OCI-LY3 (cell line): ENCODE measurements at regions not wholly inside any gene's neighbourhood (a gene's known extent, or its start where the extent isn't known, plus 50 kb on each side); places are given as distances from the start of the nearest gene placed in this dataset.

ENCODE experiments used
- H2AFZ ChIP-seq: fragments of 200-600, 300-600 bp; shearing (Covaris generic); 2 replicates; pipeline ENCODE4 v1.6.0; 2014; ENCODE audit warnings: antibody characterized with exemption, low read depth, low read length
- H3K27ac ChIP-seq: fragments of 200-600, 300-600 bp; sonication (generic); 2 replicates; pipeline ENCODE4 v1.5.1; 2014; ENCODE audit warnings: mild to moderate bottlenecking, low read length, moderate library complexity, mixed read lengths
- H3K27me3 ChIP-seq: fragments of 200-600, 300-600 bp; sonication (generic); 2 replicates; pipeline ENCODE4 v1.6.1; 2014; ENCODE audit warnings: low read depth, low read length, mixed read lengths
- H3K36me3 ChIP-seq: fragments of 200-600, 300-600 bp; sonication (generic); replicated peaks from 2 replicates; pipeline ENCODE3; 2014; ENCODE audit warnings: low read depth, low read length, mixed read lengths
- H3K4me1 ChIP-seq: fragments of 300-600, 200-600 bp; sonication (generic); 2 replicates; pipeline ENCODE4 v1.6.1; 2014; ENCODE audit warnings: low read length, mixed read lengths
- H3K4me2 ChIP-seq: fragments of 200-600, 300-600 bp; sonication (generic); 2 replicates; pipeline ENCODE4 v1.6.1; 2014; ENCODE audit warnings: low read length, mixed read lengths
- H3K4me3 ChIP-seq: fragments of 300-600, 200-600 bp; sonication (generic); 2 replicates; pipeline ENCODE4 v1.5.1; 2014; ENCODE audit warnings: antibody characterized with exemption, mild to moderate bottlenecking, low read length, moderate library complexity
- H3K79me2 ChIP-seq: fragments of 300-600, 200-600 bp; shearing (Covaris generic); 2 replicates; pipeline ENCODE4 v1.6.1; 2014; ENCODE audit warnings: mild to moderate bottlenecking, low read length, mixed read lengths
- H3K9ac ChIP-seq: fragments of 300-600, 200-600 bp; shearing (Covaris generic); 2 replicates; pipeline ENCODE4 v1.6.0; 2014; ENCODE audit warnings: mild to moderate bottlenecking, low read length, moderate library complexity
- H3K9me3 ChIP-seq: fragments of 200-600, 300-600 bp; shearing (Covaris generic); 2 replicates; pipeline ENCODE4 v1.6.1; 2014; ENCODE audit warnings: low read length, mixed read lengths; ENCODE audit not compliant: insufficient read depth
- H4K20me1 ChIP-seq: fragments of 200-600, 300-600 bp; sonication (generic); 2 replicates; pipeline ENCODE4 v1.6.1; 2016; ENCODE audit warnings: low read length, mixed read lengths; ENCODE audit not compliant: insufficient read depth
- CTCF ChIP-seq: fragments of 200-600, 300-600 bp; sonication (generic); IDR thresholded peaks from 2 replicates; pipeline ENCODE4 v1.5.1; 2014; ENCODE audit warnings: antibody characterized with exemption, low read length, low read depth
- EZH2phosphoT487 ChIP-seq: fragments of 200-600 bp; shearing (Covaris generic); IDR thresholded peaks from 2 replicates; pipeline ENCODE4 v1.6.1; 2018; ENCODE audit warnings: antibody characterized with exemption, mixed run types, low read depth

- Histone ChIP-seq H3K4me3 (no peak overlapping the region), H3K79me2 (no peaks in the 10 kb centered on the region), H3K4me1 (peaks cover 5% of the 10 kb centered on the region), H3K9me3 (no peaks in the 10 kb centered on the region), H4K20me1 (no peaks in the 10 kb centered on the region), H3K36me3 (no peaks in the 10 kb centered on the region), H2AFZ (no peak overlapping the region), H3K27me3 (no peaks in the 10 kb centered on the region), H3K27ac (no peak overlapping the region), H3K9ac (no peak overlapping the region), H3K4me2 (no peak overlapping the region)
- TF ChIP-seq EZH2phosphoT487 (no peak), CTCF (no peak)
Measured at GRCh38 chr5:9712506-9712905, 82.4 kb upstream of the TAS2R1 start.

GRCh38 chr5:9710069-9710468, 79.9 kb upstream of the TAS2R1 start:
- Histone ChIP-seq H3K79me2 (no peaks in the 10 kb centered on the region), H4K20me1 (no peaks in the 10 kb centered on the region), H3K4me2 (no peak overlapping the region), H2AFZ (no peak overlapping the region), H3K9ac (no peak overlapping the region), H3K36me3 (no peaks in the 10 kb centered on the region), H3K27ac (no peak overlapping the region), H3K4me3 (no peak overlapping the region), H3K27me3 (no peaks in the 10 kb centered on the region), H3K4me1 (no peaks in the 10 kb centered on the region), H3K9me3 (no peaks in the 10 kb centered on the region)
- TF ChIP-seq CTCF (no peak), EZH2phosphoT487 (no peak)

- Histone ChIP-seq H3K36me3 (no peaks in the 10 kb centered on the region), H3K4me3 (no peak overlapping the region), H3K9ac (no peak overlapping the region), H2AFZ (no peak overlapping the region), H3K9me3 (no peaks in the 10 kb centered on the region), H3K4me2 (no peak overlapping the region), H3K27me3 (no peaks in the 10 kb centered on the region), H3K79me2 (no peaks in the 10 kb centered on the region), H4K20me1 (no peaks in the 10 kb centered on the region), H3K27ac (no peak overlapping the region), H3K4me1 (no peaks in the 10 kb centered on the region)
- no peak for TF ChIP-seq EZH2phosphoT487
Measured at GRCh38 chr5:9707732-9708462, 77.7 kb upstream of the TAS2R1 start.

DNA sequence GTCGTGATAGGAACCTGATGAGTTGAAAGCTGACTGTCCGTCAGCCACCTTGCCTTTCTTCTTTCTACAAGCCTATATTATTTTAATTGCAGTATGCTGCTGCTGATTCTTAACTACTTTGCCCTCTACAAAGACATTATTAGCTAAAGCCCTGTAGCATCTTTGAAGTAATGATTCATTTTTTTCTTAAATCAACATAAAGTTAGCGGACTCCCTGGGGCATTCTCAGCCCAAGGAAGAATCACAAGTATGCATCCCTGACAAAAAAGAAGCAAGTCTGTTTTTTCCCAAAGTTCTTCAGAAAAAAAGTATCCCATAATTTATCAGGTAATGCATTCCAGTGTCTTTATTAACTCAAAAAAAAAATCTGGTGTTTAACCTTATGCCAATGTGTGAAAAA, 69.5 kb upstream of the TAS2R1 start:
- no peak overlapping the region for H3K27ac ChIP-seq
- no peaks in the 10 kb centered on the region for H3K9me3 ChIP-seq
- H3K4me2 ChIP-seq: no peak overlapping the region
- TF ChIP-seq CTCF (no peak), EZH2phosphoT487 (no peak)
- H3K79me2 ChIP-seq: no peaks in the 10 kb centered on the region
- H3K4me3 ChIP-seq: no peak overlapping the region
- no peaks in the 10 kb centered on the region for H3K4me1 ChIP-seq
- H3K36me3 ChIP-seq: no peaks in the 10 kb centered on the region
- H2AFZ ChIP-seq: no peak overlapping the region
- no peak overlapping the region for H3K9ac ChIP-seq
- no peaks in the 10 kb centered on the region for H4K20me1 ChIP-seq
- H3K27me3 ChIP-seq: no peaks in the 10 kb centered on the region

DNA sequence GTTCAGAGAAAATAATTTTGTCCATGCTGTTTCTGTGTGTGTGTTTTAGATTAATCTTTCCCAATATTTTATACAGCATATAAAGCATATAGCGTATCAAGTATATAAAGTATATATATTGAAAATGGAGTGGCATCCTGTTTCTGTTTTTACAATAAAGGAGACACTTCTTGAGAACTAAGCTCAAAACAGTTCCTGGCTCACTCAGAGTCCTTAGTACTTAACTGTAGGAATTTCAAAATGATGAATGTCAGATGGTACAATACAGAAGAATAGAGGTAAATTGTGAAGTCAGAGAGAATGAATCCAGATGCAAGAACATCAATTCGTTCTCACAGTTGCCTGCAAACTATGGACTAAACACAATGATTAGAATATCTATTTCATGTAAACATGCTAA, 68.7 kb upstream of the TAS2R1 start:
- TF ChIP-seq EZH2phosphoT487 (no peak), CTCF (no peak)
- Histone ChIP-seq H3K4me1 (no peaks in the 10 kb centered on the region), H3K9me3 (no peaks in the 10 kb centered on the region), H3K9ac (no peak overlapping the region), H2AFZ (no peak overlapping the region), H3K27me3 (no peaks in the 10 kb centered on the region), H3K4me2 (no peak overlapping the region), H3K36me3 (no peaks in the 10 kb centered on the region), H4K20me1 (no peaks in the 10 kb centered on the region), H3K79me2 (no peaks in the 10 kb centered on the region), H3K27ac (no peak overlapping the region), H3K4me3 (no peak overlapping the region)
